ENCODE measurements at regions not wholly inside any gene's neighbourhood (a gene's known extent, or its start where the extent isn't known, plus 50 kb on each side); places are given as distances from the start of the nearest gene placed in this dataset.

GRCh38 chr7:33793616-33794015 lies 111.7 kb upstream of the BMPER start (continued):
- no peak for TF ChIP-seq CTCF (IDR thresholded peaks at IDR 0.05 in 2 of 3, conservative IDR thresholded peaks at IDR 0.05 in 1 of 3; ENCODE audit: borderline replicate concordance in 1 of 3, insufficient read depth in 1 of 3, low read depth in 2 of 3, low read length in 2 of 3)
- TF ChIP-seq ELF1 (IDR thresholded peaks at IDR 0.05; ENCODE audit: borderline replicate concordance, low read depth), result no peak
- TF ChIP-seq EZH2phosphoT487 (IDR thresholded peaks at IDR 0.05; ENCODE audit: borderline replicate concordance), result no peak
- TF ChIP-seq POLR2A (IDR thresholded peaks at IDR 0.05; ENCODE audit: borderline replicate concordance, extremely low read depth, insufficient read depth, insufficient read length), result no peak

GRCh38 chr7:33794419-33794818 lies 110.9 kb upstream of the BMPER start:
- no TSS peak for BruUV-seq (replicated peaks)
- Histone ChIP-seq H3K4me3 (replicated peaks in 1 of 2; ENCODE audit: low read depth in 1 of 2, low read length in 2 of 2) (no peak overlapping the region), H3K9me2 (ENCODE audit: insufficient read depth) (no peaks in the 10 kb centered on the region), H4K20me1 (ENCODE audit: insufficient read depth) (no peaks in the 10 kb centered on the region), H3K27ac (ENCODE audit: low read depth, low read length) (no peak overlapping the region), H3K27me3 (ENCODE audit: insufficient read depth, low read length) (0 out of 2 replicates have a peak, but pooled peaks cover 3% of the 10 kb centered on the region), H3K4me2 (ENCODE audit: low read length) (no peak overlapping the region), H3K79me2 (ENCODE audit: insufficient read depth, low read length) (no peaks in the 10 kb centered on the region), H3K36me3 (ENCODE audit: control insufficient read depth in 1 of 2, insufficient read depth in 2 of 2, low read length in 2 of 2) (no peaks in the 10 kb centered on the region), H2AFZ (ENCODE audit: low read depth, low read length, poor library complexity, severe bottlenecking) (no peak overlapping the region), H3K9ac (ENCODE audit: low read length) (no peak overlapping the region), H3K9me3 (ENCODE audit: control insufficient read depth in 1 of 2, insufficient read depth in 1 of 2, low read depth in 1 of 2, low read length in 2 of 2) (no peaks in the 10 kb centered on the region), H3K4me1 (ENCODE audit: control insufficient read depth in 1 of 2, insufficient read depth in 2 of 2, low read length in 2 of 2) (no peaks in the 10 kb centered on the region)
- ChIA-PET RAD21 (ENCODE audit: low non-redundant PET in 1 of 2, low total read pairs in 2 of 2, uncharacterized antibody in 2 of 2, unreplicated experiment in 2 of 2) (no interaction called here), CTCF (no interaction called here), POLR2A (no interaction called here)
- ATAC-seq (no peak), DNase-seq (ENCODE audit: low read depth, low spot score) (no peak)
- TF ChIP-seq EZH2 (IDR thresholded peaks at IDR 0.05), result no peak
- TF ChIP-seq ZBTB33 (IDR thresholded peaks at IDR 0.05; ENCODE audit: extremely low read depth, insufficient replicate concordance, low read length), result no peak
- no peak for TF ChIP-seq POLR2AphosphoS5 (IDR thresholded peaks at IDR 0.05; ENCODE audit: low read depth, low read length)
- TF ChIP-seq YY1 (IDR thresholded peaks at IDR 0.05; ENCODE audit: extremely low read depth, insufficient replicate concordance, low read depth, low read length), result no peak
- no peak for TF ChIP-seq SIN3A (IDR thresholded peaks at IDR 0.05; ENCODE audit: low read depth)
- no peak for TF ChIP-seq CEBPB (IDR thresholded peaks at IDR 0.05; ENCODE audit: low read depth)
- TF ChIP-seq ATF3 (IDR thresholded peaks at IDR 0.05), result no peak
- TF ChIP-seq SP1 (IDR thresholded peaks at IDR 0.05; ENCODE audit: low read depth), result no peak
- no peak for TF ChIP-seq JUND (IDR thresholded peaks at IDR 0.05)
- no peak for TF ChIP-seq ELF1 (IDR thresholded peaks at IDR 0.05; ENCODE audit: borderline replicate concordance, low read depth)
- TF ChIP-seq FOSL1 (IDR thresholded peaks at IDR 0.05; ENCODE audit: low read depth), result no peak
- TF ChIP-seq ZFX (IDR thresholded peaks at IDR 0.05), result no peak
- no peak for TF ChIP-seq CTCF (IDR thresholded peaks at IDR 0.05 in 2 of 3, conservative IDR thresholded peaks at IDR 0.05 in 1 of 3; ENCODE audit: borderline replicate concordance in 1 of 3, insufficient read depth in 1 of 3, low read depth in 2 of 3, low read length in 2 of 3)
- TF ChIP-seq ZNF274 (IDR thresholded peaks at IDR 0.05; ENCODE audit: low read depth, low read length), result no peak
- no peak for TF ChIP-seq MAX (IDR thresholded peaks at IDR 0.05)
- no peak for TF ChIP-seq EZH2phosphoT487 (IDR thresholded peaks at IDR 0.05; ENCODE audit: borderline replicate concordance)
- TF ChIP-seq POLR2A (IDR thresholded peaks at IDR 0.05; ENCODE audit: borderline replicate concordance, extremely low read depth, insufficient read depth, insufficient read length), result no peak
- no peak for TF ChIP-seq CBX3 (IDR thresholded peaks at IDR 0.05; ENCODE audit: low read depth)
- intact Hi-C loops (cut with micrococcal nuclease), result no loop called here

Measured in HCT116 (cell line).